ENCODE measurements at regions not wholly inside any gene's neighbourhood (a gene's known extent, or its start where the extent isn't known, plus 50 kb on each side); places are given as distances from the start of the nearest gene placed in this dataset.
"Not testable (repeated sequence)": the region's sequence is repeated elsewhere in the genome, so short reads cannot be mapped to it uniquely, and the experiment has no call there.

GRCh38 chr22:34620832-34621231, 445.1 kb upstream of the ISX start:
- ATAC-seq (no peak), DNase-seq (no peak)
- intact Hi-C loops (cut with DNase I) = no loop called here

- DNase-seq (no peak), ATAC-seq (no peak)
- intact Hi-C loops (cut with DNase I) = no loop called here
These were observed 443.4 kb upstream of the ISX start for GRCh38 chr22:34622602-34623001.

GRCh38 chr22:34623580-34623979, 442.4 kb upstream of the ISX start:
- intact Hi-C loops (cut with DNase I) = no loop called here

GRCh38 chr22:34625892-34626291, 440.1 kb upstream of the ISX start:
- DNase-seq; ATAC-seq; intact Hi-C loops (cut with DNase I): not testable (repeated sequence)

More at GRCh38 chr22:34623580-34623979, 442.4 kb upstream of the ISX start:
- ATAC-seq = no peak
- DNase-seq = no peak

- intact Hi-C loops (cut with DNase I) = no loop called here
- ATAC-seq = no peak
- DNase-seq = no peak
These were observed 427.8 kb upstream of the ISX start for GRCh38 chr22:34638128-34638527.

- intact Hi-C loops (cut with DNase I) = no loop called here
- DNase-seq (no peak), ATAC-seq (no peak)
These were observed 426.0 kb upstream of the ISX start for GRCh38 chr22:34639911-34640310.

- no peak for DNase-seq
- intact Hi-C loops (cut with DNase I) = no loop called here
- no peak for ATAC-seq
These were observed 420.6 kb upstream of the ISX start for GRCh38 chr22:34645375-34645774.

- DNase-seq (no peak), ATAC-seq (peak in 1 of 2 donors; percentile 41)
- intact Hi-C loops (cut with DNase I) = no loop called here
These were observed 397.0 kb upstream of the ISX start for GRCh38 chr22:34669001-34669400.

- ATAC-seq; intact Hi-C loops (cut with DNase I); DNase-seq: not testable (repeated sequence)
These were observed 382.9 kb upstream of the ISX start for GRCh38 chr22:34683031-34683430.

GRCh38 chr22:34684278-34684677, 381.7 kb upstream of the ISX start:
- intact Hi-C loops (cut with DNase I); DNase-seq; ATAC-seq: not testable (repeated sequence)

- DNase-seq (no peak), ATAC-seq (no peak)
- intact Hi-C loops (cut with DNase I) = no loop called here
These were observed 378.8 kb upstream of the ISX start for GRCh38 chr22:34687116-34687515.

GRCh38 chr22:34688825-34689224, 377.1 kb upstream of the ISX start:
- intact Hi-C loops (cut with DNase I) = no loop called here
- DNase-seq = no peak
- no peak for ATAC-seq

- DNase-seq (no peak), ATAC-seq (no peak)
- intact Hi-C loops (cut with DNase I) = no loop called here
These were observed 369.4 kb upstream of the ISX start for GRCh38 chr22:34696557-34696956.

GRCh38 chr22:34702279-34702678, 363.7 kb upstream of the ISX start:
- intact Hi-C loops (cut with DNase I) = no loop called here
- ATAC-seq (no peak), DNase-seq (no peak)

- DNase-seq (no peak), ATAC-seq (no peak)
- intact Hi-C loops (cut with DNase I) = no loop called here
These were observed 356.3 kb upstream of the ISX start for GRCh38 chr22:34709641-34710040.

GRCh38 chr22:34722901-34723300, 343.1 kb upstream of the ISX start:
- intact Hi-C loops (cut with DNase I) = no loop called here
- no peak for DNase-seq
- no peak for ATAC-seq

- intact Hi-C loops (cut with DNase I) = no loop called here
- DNase-seq (no peak), ATAC-seq (no peak)
These were observed 329.9 kb upstream of the ISX start for GRCh38 chr22:34736081-34736480.

- intact Hi-C loops (cut with DNase I) = no loop called here
- DNase-seq (no peak), ATAC-seq (no peak)
These were observed 327.1 kb upstream of the ISX start for GRCh38 chr22:34738661-34739400.

- DNase-seq = no peak
- intact Hi-C loops (cut with DNase I) = no loop called here
- ATAC-seq = no peak
These were observed 322.7 kb upstream of the ISX start for GRCh38 chr22:34743110-34743751.

- ATAC-seq (no peak), DNase-seq (no peak)
- intact Hi-C loops (cut with DNase I) = no loop called here
These were observed 305.5 kb upstream of the ISX start for GRCh38 chr22:34760276-34761008.

Measured in left cardiac atrium (tissue), 4 donors.